ENCODE measurements at regions not wholly inside any gene's neighbourhood (a gene's known extent, or its start where the extent isn't known, plus 50 kb on each side); places are given as distances from the start of the nearest gene placed in this dataset.

DNA sequence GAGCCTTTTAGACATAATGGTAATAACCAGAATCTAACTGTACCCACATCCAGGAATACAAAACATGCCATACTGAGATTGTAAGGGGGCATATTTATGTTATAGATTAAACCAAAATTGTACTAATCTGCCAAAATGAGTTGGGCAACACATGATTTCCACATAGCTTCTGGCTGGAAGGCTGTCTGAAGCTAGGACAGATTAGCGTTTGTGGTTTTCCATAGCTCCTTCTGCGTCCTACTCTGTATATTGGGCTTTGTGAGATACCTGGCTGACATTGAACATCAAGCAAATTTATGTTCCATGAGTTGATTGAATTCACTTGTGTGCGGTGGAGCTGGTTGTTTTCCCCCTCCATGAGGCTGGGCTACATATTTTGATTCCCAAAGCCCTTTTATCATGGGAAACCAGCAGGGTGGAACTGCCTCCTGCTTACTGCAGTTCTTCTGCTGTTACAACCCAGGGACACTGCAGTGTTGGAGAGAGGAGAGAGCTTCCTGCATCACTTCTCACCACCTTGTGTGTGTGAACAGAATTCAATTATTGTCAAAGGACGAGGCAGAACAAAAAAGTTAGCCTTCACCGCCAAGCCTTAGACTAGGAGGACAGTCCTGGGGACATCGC lies 114.9 kb downstream of the C11orf91 start:
- TF ChIP-seq EZH2 (IDR thresholded peaks at IDR 0.05; ENCODE audit: borderline replicate concordance, low read depth, low read length, poor library complexity, severe bottlenecking), result no peak
- TF ChIP-seq, protein P1, sequence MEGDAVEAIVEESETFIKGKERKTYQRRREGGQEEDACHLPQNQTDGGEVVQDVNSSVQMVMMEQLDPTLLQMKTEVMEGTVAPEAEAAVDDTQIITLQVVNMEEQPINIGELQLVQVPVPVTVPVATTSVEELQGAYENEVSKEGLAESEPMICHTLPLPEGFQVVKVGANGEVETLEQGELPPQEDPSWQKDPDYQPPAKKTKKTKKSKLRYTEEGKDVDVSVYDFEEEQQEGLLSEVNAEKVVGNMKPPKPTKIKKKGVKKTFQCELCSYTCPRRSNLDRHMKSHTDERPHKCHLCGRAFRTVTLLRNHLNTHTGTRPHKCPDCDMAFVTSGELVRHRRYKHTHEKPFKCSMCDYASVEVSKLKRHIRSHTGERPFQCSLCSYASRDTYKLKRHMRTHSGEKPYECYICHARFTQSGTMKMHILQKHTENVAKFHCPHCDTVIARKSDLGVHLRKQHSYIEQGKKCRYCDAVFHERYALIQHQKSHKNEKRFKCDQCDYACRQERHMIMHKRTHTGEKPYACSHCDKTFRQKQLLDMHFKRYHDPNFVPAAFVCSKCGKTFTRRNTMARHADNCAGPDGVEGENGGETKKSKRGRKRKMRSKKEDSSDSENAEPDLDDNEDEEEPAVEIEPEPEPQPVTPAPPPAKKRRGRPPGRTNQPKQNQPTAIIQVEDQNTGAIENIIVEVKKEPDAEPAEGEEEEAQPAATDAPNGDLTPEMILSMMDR (conservative IDR thresholded peaks at IDR 0.05; ENCODE audit: low read depth, low read length), result no peak

Data from A673 (cell line).